ENCODE measurements at regions not wholly inside any gene's neighbourhood (a gene's known extent, or its start where the extent isn't known, plus 50 kb on each side); places are given as distances from the start of the nearest gene placed in this dataset.

GRCh38 chr13:79090552-79091124 is 315.4 kb downstream of the RBM26 start:
- DNase-seq (ENCODE audit: low read depth): no peak

- DNase-seq (ENCODE audit: low read depth): no peak
Observed at GRCh38 chr13:79084802-79085424, 321.1 kb downstream of the RBM26 start.

- DNase-seq (ENCODE audit: low read depth): no peak
Observed at GRCh38 chr13:79081942-79082341, 324.1 kb downstream of the RBM26 start.

- DNase-seq (ENCODE audit: low read depth): no peak
Observed at GRCh38 chr13:79079351-79079839, 326.7 kb downstream of the RBM26 start.

GRCh38 chr13:79075703-79076102 is 330.4 kb downstream of the RBM26 start:
- DNase-seq (ENCODE audit: low read depth): no peak

- DNase-seq (ENCODE audit: low read depth): no peak
Observed at GRCh38 chr13:79070343-79070974, 335.6 kb downstream of the RBM26 start.

- DNase-seq (ENCODE audit: low read depth): no peak
Observed at GRCh38 chr13:79062291-79062690, 343.8 kb downstream of the RBM26 start.

GRCh38 chr13:79060216-79060615 is 345.8 kb downstream of the RBM26 start:
- no peak for DNase-seq (ENCODE audit: low read depth)

- DNase-seq (ENCODE audit: low read depth): no peak
Observed at GRCh38 chr13:79056706-79057105, 349.3 kb downstream of the RBM26 start.

GRCh38 chr13:79051472-79051871 is 354.6 kb downstream of the RBM26 start:
- DNase-seq (ENCODE audit: low read depth): no peak

- no peak for DNase-seq (ENCODE audit: low read depth)
Observed at GRCh38 chr13:79044415-79044814, 361.6 kb downstream of the RBM26 start.

GRCh38 chr13:79043208-79043607 is 362.8 kb downstream of the RBM26 start:
- DNase-seq (ENCODE audit: low read depth): no peak

GRCh38 chr13:79037197-79037596 is 368.9 kb downstream of the RBM26 start:
- no peak for DNase-seq (ENCODE audit: low read depth)

GRCh38 chr13:79034341-79034740 is 371.7 kb downstream of the RBM26 start:
- no peak for DNase-seq (ENCODE audit: low read depth)

- no peak for DNase-seq (ENCODE audit: low read depth)
Observed at GRCh38 chr13:79030513-79030912, 371.6 kb upstream of the OBI1 start.

GRCh38 chr13:79018166-79018565 is 359.2 kb upstream of the OBI1 start:
- no peak for DNase-seq (ENCODE audit: low read depth)

GRCh38 chr13:79011179-79011578 is 352.2 kb upstream of the OBI1 start:
- no peak for DNase-seq (ENCODE audit: low read depth)

- DNase-seq (ENCODE audit: low read depth): no peak
Observed at GRCh38 chr13:79003989-79004898, 345.3 kb upstream of the OBI1 start.

GRCh38 chr13:78999494-78999893 is 340.5 kb upstream of the OBI1 start:
- no peak for DNase-seq (ENCODE audit: low read depth)

GRCh38 chr13:78998630-78999315 is 339.8 kb upstream of the OBI1 start:
- DNase-seq (ENCODE audit: low read depth): no peak

- no peak for DNase-seq (ENCODE audit: low read depth)
Observed at GRCh38 chr13:78997902-78998629, 339.1 kb upstream of the OBI1 start.
